ENCODE measurements at regions not wholly inside any gene's neighbourhood (a gene's known extent, or its start where the extent isn't known, plus 50 kb on each side); places are given as distances from the start of the nearest gene placed in this dataset.

DNA sequence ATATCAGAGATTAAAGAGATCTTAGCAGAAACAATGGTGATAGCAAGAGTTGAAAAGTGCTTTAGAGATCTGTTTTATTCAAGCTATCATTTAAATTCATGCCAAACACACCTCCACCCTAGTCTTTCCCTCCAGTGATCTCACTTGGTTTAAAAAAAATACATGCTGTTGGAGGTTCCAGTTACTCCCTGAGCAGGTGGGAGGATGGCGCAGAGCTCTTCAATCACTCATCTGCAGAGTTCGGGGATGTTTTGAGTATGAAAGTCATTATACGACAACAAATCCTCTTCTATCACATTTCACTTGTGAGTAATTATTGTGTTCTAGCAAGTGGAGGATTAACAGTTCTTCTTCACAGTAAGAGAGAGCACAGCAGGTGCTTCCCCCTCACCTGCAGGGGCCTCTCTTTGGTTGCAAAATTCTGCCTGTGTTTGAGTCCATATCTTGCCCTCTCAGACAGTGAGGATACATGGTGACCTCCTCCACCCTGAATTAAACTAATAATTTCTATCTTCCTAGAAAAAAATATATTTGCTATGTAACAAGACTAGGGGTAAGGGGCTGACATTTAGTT, 376.7 kb downstream of the LIG4 start:
- TF ChIP-seq, protein P1, sequence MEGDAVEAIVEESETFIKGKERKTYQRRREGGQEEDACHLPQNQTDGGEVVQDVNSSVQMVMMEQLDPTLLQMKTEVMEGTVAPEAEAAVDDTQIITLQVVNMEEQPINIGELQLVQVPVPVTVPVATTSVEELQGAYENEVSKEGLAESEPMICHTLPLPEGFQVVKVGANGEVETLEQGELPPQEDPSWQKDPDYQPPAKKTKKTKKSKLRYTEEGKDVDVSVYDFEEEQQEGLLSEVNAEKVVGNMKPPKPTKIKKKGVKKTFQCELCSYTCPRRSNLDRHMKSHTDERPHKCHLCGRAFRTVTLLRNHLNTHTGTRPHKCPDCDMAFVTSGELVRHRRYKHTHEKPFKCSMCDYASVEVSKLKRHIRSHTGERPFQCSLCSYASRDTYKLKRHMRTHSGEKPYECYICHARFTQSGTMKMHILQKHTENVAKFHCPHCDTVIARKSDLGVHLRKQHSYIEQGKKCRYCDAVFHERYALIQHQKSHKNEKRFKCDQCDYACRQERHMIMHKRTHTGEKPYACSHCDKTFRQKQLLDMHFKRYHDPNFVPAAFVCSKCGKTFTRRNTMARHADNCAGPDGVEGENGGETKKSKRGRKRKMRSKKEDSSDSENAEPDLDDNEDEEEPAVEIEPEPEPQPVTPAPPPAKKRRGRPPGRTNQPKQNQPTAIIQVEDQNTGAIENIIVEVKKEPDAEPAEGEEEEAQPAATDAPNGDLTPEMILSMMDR (IDR thresholded peaks at IDR 0.05; ENCODE audit: insufficient read depth, low read length, poor library complexity, severe bottlenecking), result no peak
- TF ChIP-seq EZH2phosphoT487 (conservative IDR thresholded peaks at IDR 0.05; ENCODE audit: low read length), result no peak

Measured in SU-DHL-6 (cell line).